ENCODE measurements at regions not wholly inside any gene's neighbourhood (a gene's known extent, or its start where the extent isn't known, plus 50 kb on each side); places are given as distances from the start of the nearest gene placed in this dataset.

DNA sequence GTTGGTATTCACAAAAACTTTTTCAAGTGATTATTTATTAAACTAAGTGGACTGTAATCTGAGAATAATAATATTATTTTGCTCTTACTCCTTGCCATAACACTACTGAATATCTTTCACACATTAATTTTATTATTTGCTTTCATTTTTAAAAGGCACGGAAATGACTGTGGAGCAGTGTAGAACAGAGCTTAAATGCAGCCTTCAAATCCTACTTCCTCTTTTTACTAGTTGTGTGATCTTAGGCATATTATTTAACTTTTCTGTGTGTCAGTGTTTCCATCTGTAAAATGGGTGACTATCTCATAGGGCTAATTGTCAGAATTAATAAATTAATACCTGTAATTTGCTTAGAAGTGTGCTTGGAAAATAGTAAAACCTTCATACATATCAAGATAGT, 55.5 kb upstream of the SLC8A1 start:
- TF ChIP-seq, protein P1, sequence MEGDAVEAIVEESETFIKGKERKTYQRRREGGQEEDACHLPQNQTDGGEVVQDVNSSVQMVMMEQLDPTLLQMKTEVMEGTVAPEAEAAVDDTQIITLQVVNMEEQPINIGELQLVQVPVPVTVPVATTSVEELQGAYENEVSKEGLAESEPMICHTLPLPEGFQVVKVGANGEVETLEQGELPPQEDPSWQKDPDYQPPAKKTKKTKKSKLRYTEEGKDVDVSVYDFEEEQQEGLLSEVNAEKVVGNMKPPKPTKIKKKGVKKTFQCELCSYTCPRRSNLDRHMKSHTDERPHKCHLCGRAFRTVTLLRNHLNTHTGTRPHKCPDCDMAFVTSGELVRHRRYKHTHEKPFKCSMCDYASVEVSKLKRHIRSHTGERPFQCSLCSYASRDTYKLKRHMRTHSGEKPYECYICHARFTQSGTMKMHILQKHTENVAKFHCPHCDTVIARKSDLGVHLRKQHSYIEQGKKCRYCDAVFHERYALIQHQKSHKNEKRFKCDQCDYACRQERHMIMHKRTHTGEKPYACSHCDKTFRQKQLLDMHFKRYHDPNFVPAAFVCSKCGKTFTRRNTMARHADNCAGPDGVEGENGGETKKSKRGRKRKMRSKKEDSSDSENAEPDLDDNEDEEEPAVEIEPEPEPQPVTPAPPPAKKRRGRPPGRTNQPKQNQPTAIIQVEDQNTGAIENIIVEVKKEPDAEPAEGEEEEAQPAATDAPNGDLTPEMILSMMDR (IDR thresholded peaks at IDR 0.05) = no peak
- peaks cover 14% of the 10 kb centered on the region for H3K4me1 Mint-ChIP-seq (ENCODE audit: low read depth)
- H3K27ac Mint-ChIP-seq (ENCODE audit: unreplicated experiment) = no peak overlapping the region
- H3K9me3 Mint-ChIP-seq (ENCODE audit: low read depth) = no peaks in the 10 kb centered on the region
- H3K36me3 Mint-ChIP-seq (ENCODE audit: low read depth) = peaks cover 1% of the 10 kb centered on the region
- H3K4me3 Mint-ChIP-seq (ENCODE audit: unreplicated experiment) = no peak overlapping the region
- DNase-seq (ENCODE audit: low spot score) = no peak
- H3K27me3 Mint-ChIP-seq (ENCODE audit: low read depth) = peaks cover 34% of the 10 kb centered on the region

DNA sequence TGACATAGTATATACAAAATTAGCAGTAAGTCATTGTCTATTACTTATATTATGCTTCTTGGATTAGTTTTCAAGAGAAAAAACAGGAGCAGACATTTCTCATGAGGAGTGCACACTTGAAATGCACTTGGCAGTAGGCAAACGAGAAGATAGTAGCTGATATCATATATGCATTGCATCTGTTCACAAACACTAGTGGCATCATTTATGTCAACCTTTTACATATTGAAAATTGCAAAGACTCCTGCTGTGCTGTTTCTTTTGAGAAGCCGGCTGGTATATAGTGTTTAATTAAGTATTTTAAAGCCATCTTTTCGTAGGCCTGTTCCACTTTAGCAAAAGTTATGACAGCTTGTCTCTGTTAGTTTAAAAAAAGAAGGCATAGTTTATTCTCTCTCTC, 58.4 kb upstream of the SLC8A1 start:
- no peak overlapping the region for H3K27ac Mint-ChIP-seq (ENCODE audit: unreplicated experiment)
- H3K9me3 Mint-ChIP-seq (ENCODE audit: low read depth) = no peaks in the 10 kb centered on the region
- peaks cover 40% of the 10 kb centered on the region for H3K27me3 Mint-ChIP-seq (ENCODE audit: low read depth)
- no peak for DNase-seq (ENCODE audit: low spot score)
- peaks cover 18% of the 10 kb centered on the region for H3K4me1 Mint-ChIP-seq (ENCODE audit: low read depth)
- no peaks in the 10 kb centered on the region for H3K36me3 Mint-ChIP-seq (ENCODE audit: low read depth)
- H3K4me3 Mint-ChIP-seq (ENCODE audit: unreplicated experiment) = no peak overlapping the region
- TF ChIP-seq, protein P1 (IDR thresholded peaks at IDR 0.05) = no peak

DNA sequence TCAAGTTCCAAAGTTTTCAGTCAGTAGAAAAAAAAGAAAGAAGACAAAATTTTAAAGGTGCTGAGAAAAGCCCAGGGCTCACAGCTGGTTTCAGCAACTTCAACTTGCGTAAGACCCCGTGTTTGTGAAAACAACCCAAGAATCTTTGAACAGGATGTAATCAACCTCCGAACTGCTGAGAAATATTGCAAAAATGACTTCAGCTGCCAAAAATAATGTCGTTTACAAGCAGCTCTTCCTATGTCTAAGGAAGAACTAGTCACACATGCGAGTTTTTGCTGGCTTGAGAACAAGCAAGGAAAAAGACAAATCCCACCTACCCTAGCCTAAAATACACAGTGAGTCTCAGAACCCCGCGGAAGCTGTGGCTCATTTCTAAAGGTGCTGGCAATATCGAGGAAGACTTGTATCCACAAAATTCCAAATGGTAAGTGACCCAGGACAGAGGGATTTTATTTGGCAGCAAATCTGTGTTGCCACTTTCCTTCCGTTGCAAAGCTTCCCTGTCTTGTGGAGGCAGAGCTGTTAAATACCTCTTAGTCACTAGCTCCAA, 59.8 kb upstream of the SLC8A1 start:
- Mint-ChIP-seq H3K4me3 (ENCODE audit: unreplicated experiment) (peak overlapping the region; percentile 55), H3K27ac (ENCODE audit: unreplicated experiment) (peak overlapping the region; percentile 84), H3K9me3 (ENCODE audit: low read depth) (no peaks in the 10 kb centered on the region), H3K27me3 (ENCODE audit: low read depth) (peaks cover 43% of the 10 kb centered on the region), H3K4me1 (ENCODE audit: low read depth) (peaks cover 18% of the 10 kb centered on the region), H3K36me3 (ENCODE audit: low read depth) (no peaks in the 10 kb centered on the region)
- TF ChIP-seq, protein P1 (IDR thresholded peaks at IDR 0.05) = no peak
- DNase-seq (ENCODE audit: low spot score) = no peak

DNA sequence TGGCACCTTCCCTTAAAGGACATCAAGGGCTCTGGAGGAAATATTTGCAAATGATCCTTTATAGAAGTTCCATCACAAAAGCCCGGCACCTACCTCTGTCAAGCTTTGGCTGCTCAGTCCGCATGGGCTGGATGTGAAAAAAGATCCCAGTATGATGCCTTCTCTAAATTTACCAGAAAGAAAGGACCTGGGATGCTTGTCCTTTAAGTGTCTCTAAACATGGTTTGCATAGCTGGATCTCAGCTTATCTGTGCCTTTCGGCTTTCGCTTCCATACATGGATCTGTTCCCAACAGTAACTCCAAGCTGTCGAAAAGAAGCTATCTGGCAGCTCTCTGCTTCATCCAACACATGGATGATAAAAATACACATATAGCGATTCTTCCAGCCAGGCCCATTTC, 60.4 kb upstream of the SLC8A1 start:
- peak overlapping the region; percentile 44 for H3K4me3 Mint-ChIP-seq (ENCODE audit: unreplicated experiment)
- no peaks in the 10 kb centered on the region for H3K36me3 Mint-ChIP-seq (ENCODE audit: low read depth)
- H3K4me1 Mint-ChIP-seq (ENCODE audit: low read depth) = peaks cover 18% of the 10 kb centered on the region
- H3K27me3 Mint-ChIP-seq (ENCODE audit: low read depth) = peaks cover 44% of the 10 kb centered on the region
- DNase-seq (ENCODE audit: low spot score) = no peak
- peaks cover 1% of the 10 kb centered on the region for H3K9me3 Mint-ChIP-seq (ENCODE audit: low read depth)
- peak overlapping the region; percentile 84 for H3K27ac Mint-ChIP-seq (ENCODE audit: unreplicated experiment)
- TF ChIP-seq, protein P1 (IDR thresholded peaks at IDR 0.05) = no peak

DNA sequence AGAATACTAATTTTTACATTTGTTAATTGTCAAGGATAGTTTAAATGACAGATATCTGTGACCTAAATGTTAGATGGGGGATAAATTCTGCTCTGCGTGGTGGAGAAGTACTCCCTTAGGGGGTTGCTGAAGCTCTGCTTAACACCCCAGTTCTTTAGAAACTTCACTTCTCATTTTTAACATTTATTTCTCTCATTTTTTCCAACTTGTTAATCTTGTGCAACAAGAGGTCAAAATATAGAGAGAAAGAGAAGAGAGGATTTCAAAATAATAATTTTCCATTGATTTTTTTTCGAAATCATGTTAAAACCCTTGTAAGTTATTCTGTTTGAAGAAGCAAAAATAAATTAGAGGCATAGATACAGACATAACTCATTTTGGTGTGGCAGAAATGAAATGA, 61.3 kb upstream of the SLC8A1 start:
- DNase-seq (ENCODE audit: low spot score) = no peak
- no peaks in the 10 kb centered on the region for H3K36me3 Mint-ChIP-seq (ENCODE audit: low read depth)
- peaks cover 4% of the 10 kb centered on the region for H3K9me3 Mint-ChIP-seq (ENCODE audit: low read depth)
- peaks cover 18% of the 10 kb centered on the region for H3K4me1 Mint-ChIP-seq (ENCODE audit: low read depth)
- TF ChIP-seq, protein P1 (IDR thresholded peaks at IDR 0.05) = no peak
- peaks cover 47% of the 10 kb centered on the region for H3K27me3 Mint-ChIP-seq (ENCODE audit: low read depth)
- H3K4me3 Mint-ChIP-seq (ENCODE audit: unreplicated experiment) = no peak overlapping the region
- H3K27ac Mint-ChIP-seq (ENCODE audit: unreplicated experiment) = no peak overlapping the region

All from chondrocyte (in vitro differentiated cells).